Testis (tissue), 2 donors: ENCODE measurements at regions not wholly inside any gene's neighbourhood (a gene's known extent, or its start where the extent isn't known, plus 50 kb on each side); places are given as distances from the start of the nearest gene placed in this dataset.

Source experiments
- DNase-seq: peaks from one replicate; pipeline ENCODE4 v3.0.0-alpha.2; 2019
- H3K27ac ChIP-seq, 2 donors: fragments of 200-600 bp; sonication (generic); one replicate each; pipeline ENCODE4 v1.5.1; 2019
- H3K27me3 ChIP-seq: fragments of 200-600 bp; sonication (generic); one replicate; pipeline ENCODE4 v1.5.1; 2019
- H3K36me3 ChIP-seq: fragments of 200-600 bp; sonication (generic); one replicate; pipeline ENCODE4 v1.5.1; 2017; ENCODE audit warnings: low read depth; ENCODE audit errors: missing control alignments
- H3K4me1 ChIP-seq: fragments of 200-600 bp; sonication (generic); one replicate; pipeline ENCODE4 v1.5.1; 2019
- H3K4me3 ChIP-seq, 2 donors: fragments of 200-600 bp; sonication (generic); one replicate each; pipeline ENCODE4 v1.5.1; 2017 to 2019
- H3K9me3 ChIP-seq: fragments of 200-600 bp; sonication (generic); one replicate; pipeline ENCODE4 v1.5.1; 2017
- POLR2A ChIP-seq: fragments of 450-650 bp; IDR thresholded peaks from one replicate; pipeline ENCODE4 v1.6.1; 2017; ENCODE audit warnings: antibody characterized with exemption, mild to moderate bottlenecking, moderate library complexity
- whole genome bisulfite sequencing, 2 donors: methylation state at CpG; one replicate each; pipeline ENCODE4 v1.1.5; 2018; 5-methylcytosine and 5-hydroxymethylcytosine counted together
- intact Hi-C: fragments of 100-400 bp; cut with DNase I; formaldehyde crosslinking; loops from one replicate; pipeline ENCODE4 v1.15.1; 2023; ENCODE audit warnings: low total_unique reads
- TF ChIP-seq, protein P1 (sequence below), 3 experiments: fragments of 450-650 bp in 2 of 3; fragments of 200-600 bp in 1 of 3; sonication (generic) in 1 of 3; IDR thresholded peaks; one replicate each; pipeline ENCODE4 v1.5.1; 2016 to 2019; ENCODE audit warnings: antibody characterized with exemption in 3 of 3, mild to moderate bottlenecking in 2 of 3, moderate library complexity in 1 of 3

DNA sequence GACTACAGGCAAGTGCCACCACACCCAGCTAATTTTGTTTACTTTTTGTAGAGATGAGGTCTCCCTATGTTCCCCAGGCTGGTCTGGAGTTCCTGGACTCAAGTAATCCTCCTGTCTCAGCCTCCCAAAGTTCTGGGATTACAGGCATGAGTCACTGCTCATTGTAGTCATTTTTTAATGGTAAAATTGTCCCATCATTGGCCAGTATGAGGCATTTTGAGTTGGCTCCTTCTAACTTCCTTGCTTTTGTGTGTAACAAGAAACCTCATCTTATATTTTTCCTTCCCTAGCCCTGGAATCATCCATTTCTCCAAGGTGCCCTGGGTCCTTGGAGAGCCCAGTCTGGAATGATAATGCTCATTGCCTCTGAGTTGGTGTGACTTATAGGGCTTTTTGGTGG is 148.5 kb downstream of the INHBB start:
- H3K9me3 ChIP-seq, result no peaks in the 10 kb centered on the region
- no peaks in the 10 kb centered on the region for H3K36me3 ChIP-seq
- no peak overlapping the region for H3K27ac ChIP-seq
- TF ChIP-seq, protein P1, sequence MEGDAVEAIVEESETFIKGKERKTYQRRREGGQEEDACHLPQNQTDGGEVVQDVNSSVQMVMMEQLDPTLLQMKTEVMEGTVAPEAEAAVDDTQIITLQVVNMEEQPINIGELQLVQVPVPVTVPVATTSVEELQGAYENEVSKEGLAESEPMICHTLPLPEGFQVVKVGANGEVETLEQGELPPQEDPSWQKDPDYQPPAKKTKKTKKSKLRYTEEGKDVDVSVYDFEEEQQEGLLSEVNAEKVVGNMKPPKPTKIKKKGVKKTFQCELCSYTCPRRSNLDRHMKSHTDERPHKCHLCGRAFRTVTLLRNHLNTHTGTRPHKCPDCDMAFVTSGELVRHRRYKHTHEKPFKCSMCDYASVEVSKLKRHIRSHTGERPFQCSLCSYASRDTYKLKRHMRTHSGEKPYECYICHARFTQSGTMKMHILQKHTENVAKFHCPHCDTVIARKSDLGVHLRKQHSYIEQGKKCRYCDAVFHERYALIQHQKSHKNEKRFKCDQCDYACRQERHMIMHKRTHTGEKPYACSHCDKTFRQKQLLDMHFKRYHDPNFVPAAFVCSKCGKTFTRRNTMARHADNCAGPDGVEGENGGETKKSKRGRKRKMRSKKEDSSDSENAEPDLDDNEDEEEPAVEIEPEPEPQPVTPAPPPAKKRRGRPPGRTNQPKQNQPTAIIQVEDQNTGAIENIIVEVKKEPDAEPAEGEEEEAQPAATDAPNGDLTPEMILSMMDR (IDR thresholded peaks at IDR 0.05), result no peak
- TF ChIP-seq POLR2A, result no peak
- DNase-seq, result no peak
- H3K27me3 ChIP-seq, result no peaks in the 10 kb centered on the region
- H3K4me3 ChIP-seq, result no peak overlapping the region
- intact Hi-C loops, result no loop called here
- H3K4me1 ChIP-seq, result no peaks in the 10 kb centered on the region

DNA sequence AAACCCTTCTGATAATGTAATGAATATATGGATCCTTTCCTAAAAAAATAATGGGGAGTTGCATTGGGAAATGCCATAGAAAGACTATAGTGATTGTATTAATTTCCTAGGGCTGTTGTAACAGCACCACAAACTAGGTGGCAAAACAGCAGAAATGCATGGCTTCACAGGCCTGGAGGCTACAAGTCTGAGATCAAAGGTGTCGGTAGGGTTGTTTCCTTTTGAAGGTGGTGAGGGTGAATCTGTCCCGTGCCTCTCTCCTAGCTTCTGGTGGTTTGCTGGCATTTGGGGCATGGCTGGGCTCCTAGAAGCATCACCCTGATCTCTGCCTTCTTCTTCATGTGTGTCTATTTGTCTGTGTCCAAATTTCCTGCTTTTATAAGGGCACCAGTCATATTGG is 149.7 kb downstream of the INHBB start:
- no peak for DNase-seq
- H3K27ac ChIP-seq, result no peak overlapping the region
- H3K36me3 ChIP-seq, result no peaks in the 10 kb centered on the region
- 91 to 93% methylated on average over 2 of the region's 2 CpGs for WGBS, 2 donors
- no peaks in the 10 kb centered on the region for H3K9me3 ChIP-seq
- H3K4me1 ChIP-seq, result no peaks in the 10 kb centered on the region
- no peaks in the 10 kb centered on the region for H3K27me3 ChIP-seq
- no peak overlapping the region for H3K4me3 ChIP-seq
- intact Hi-C loops, result no loop called here
- TF ChIP-seq POLR2A, result no peak
- TF ChIP-seq, protein P1 (IDR thresholded peaks at IDR 0.05), result no peak

DNA sequence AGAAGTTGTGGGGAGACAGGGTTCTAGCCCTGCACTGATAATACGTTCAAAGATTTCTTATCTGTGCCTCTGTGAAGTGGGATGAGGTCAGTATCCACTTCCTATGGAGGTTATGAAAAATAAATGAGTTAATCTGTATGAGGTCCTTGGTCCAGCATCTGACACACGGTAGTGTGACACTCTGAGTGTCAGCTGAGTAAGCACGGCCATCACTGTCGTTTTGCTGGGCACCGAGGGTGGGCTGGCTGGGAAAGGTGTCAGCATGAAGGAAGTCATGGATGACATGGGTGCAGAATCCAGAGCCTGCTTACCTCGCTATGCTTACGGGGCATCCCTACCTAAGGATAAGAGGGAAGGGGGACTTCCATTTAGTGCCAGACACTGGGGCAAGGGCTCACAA is 150.3 kb downstream of the INHBB start:
- H3K4me1 ChIP-seq, result no peaks in the 10 kb centered on the region

DNA sequence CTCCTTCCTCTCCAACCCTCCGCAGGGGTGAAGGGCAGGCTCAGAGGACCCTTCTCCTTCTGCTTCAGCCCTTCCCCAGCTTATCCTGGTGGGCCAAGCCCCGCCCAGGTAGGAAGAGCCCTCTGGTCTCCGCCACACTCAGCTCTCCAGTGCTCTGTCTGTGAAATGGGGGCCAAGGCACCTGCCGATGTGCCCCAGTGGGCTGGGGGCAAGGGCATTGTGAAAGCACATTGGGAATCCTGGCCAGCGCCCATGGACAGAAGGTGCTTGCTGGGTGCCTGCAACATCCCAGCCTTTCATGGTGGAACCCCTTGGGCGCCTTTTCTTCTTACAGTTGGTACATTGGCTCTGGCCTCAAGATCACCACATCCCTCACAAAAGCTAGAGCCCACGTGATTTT is 150.8 kb downstream of the INHBB start:
- Histone ChIP-seq H3K4me1 (no peaks in the 10 kb centered on the region), H3K4me3 (no peak overlapping the region), H3K9me3 (no peaks in the 10 kb centered on the region), H3K27ac (no peak overlapping the region), H3K36me3 (no peaks in the 10 kb centered on the region), H3K27me3 (no peaks in the 10 kb centered on the region)
- DNase-seq, result no peak
- intact Hi-C loops, result no loop called here
- WGBS, 2 donors, result 84 to 86% methylated on average over 7 of the region's 7 CpGs
- TF ChIP-seq POLR2A, result no peak
- TF ChIP-seq, protein P1 (IDR thresholded peaks at IDR 0.05), result no peak

More for the DNA sequence above, 150.3 kb downstream of the INHBB start:
- 87 to 88% methylated on average over 5 to 7 of the region's 7 CpGs for WGBS, 2 donors
- intact Hi-C loops, result no loop called here
- no peak overlapping the region for H3K27ac ChIP-seq
- no peak for DNase-seq
- H3K4me3 ChIP-seq, result no peak overlapping the region
- H3K9me3 ChIP-seq, result no peaks in the 10 kb centered on the region
- no peaks in the 10 kb centered on the region for H3K36me3 ChIP-seq
- TF ChIP-seq, protein P1 (IDR thresholded peaks at IDR 0.05), result no peak
- no peak for TF ChIP-seq POLR2A
- no peaks in the 10 kb centered on the region for H3K27me3 ChIP-seq

DNA sequence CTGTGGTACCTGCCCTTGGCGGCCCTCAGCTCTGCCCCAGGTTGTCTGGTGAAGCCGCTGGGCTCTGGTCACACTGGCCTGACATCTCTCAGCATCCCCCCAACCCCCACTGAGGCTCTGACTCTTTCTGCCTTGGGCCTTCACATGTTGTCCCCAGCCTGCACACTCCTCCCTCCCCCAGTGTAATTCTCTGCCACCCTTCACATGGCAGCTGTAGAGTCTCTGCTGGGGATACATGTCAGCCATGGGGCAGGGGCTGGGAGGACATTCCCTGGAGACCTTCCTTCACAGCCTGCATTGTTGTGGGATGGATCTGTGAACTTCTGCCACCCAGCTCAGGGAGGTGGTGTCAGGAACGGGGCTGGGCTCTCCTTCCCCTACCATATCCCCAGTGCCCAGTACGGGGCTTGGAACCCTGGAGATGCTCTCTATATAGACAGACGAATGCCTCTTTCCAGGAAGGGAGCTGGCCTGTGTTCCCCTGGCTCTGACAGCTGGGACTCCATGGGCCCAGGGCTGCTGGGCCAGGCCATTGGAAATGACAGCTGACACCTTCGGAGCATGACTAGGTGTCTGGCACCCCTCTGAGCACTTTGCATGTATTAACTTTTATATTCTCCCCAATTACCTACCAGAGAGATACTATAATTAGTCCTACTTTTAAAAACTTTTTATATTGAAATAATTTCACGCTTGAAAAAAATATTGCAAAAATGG is 151.5 kb downstream of the INHBB start:
- H3K27me3 ChIP-seq, result no peaks in the 10 kb centered on the region
- H3K27ac ChIP-seq, result no peak overlapping the region
- no peak overlapping the region for H3K4me3 ChIP-seq
- TF ChIP-seq, protein P1 (IDR thresholded peaks at IDR 0.05), result no peak
- no peak for TF ChIP-seq POLR2A
- intact Hi-C loops, result no loop called here
- no peak for DNase-seq
- no peaks in the 10 kb centered on the region for H3K4me1 ChIP-seq
- H3K36me3 ChIP-seq, result no peaks in the 10 kb centered on the region
- 95 to 96% methylated on average over 5 to 7 of the region's 7 CpGs for WGBS, 2 donors
- H3K9me3 ChIP-seq, result no peaks in the 10 kb centered on the region
